WERI-Rb-1 (cell line): ENCODE measurements at regions not wholly inside any gene's neighbourhood (a gene's known extent, or its start where the extent isn't known, plus 50 kb on each side); places are given as distances from the start of the nearest gene placed in this dataset.
"Not testable (repeated sequence)": the region's sequence is repeated elsewhere in the genome, so short reads cannot be mapped to it uniquely, and the experiment has no call there.

ENCODE experiments used
- DNase-seq: peaks from one replicate; pipeline ENCODE4 v3.0.0-alpha.2; 2020
- H3K27ac ChIP-seq: fragments of 250-450 bp; sonication (Bioruptor Pico); 2 replicates; pipeline ENCODE4 v1.5.1; 2020; ENCODE audit warnings: mild to moderate bottlenecking, moderate library complexity
- H3K27me3 ChIP-seq: fragments of 250-450 bp; sonication (Bioruptor Pico); 2 replicates; pipeline ENCODE4 v1.5.1; 2021; ENCODE audit warnings: mild to moderate bottlenecking, low read depth, moderate library complexity; ENCODE audit not compliant: insufficient read depth, severe bottlenecking
- H3K36me3 ChIP-seq: fragments of 250-450 bp; sonication (Bioruptor Pico); 2 replicates; pipeline ENCODE4 v1.5.1; 2020; ENCODE audit warnings: mild to moderate bottlenecking, moderate library complexity
- H3K4me3 ChIP-seq: 2 replicates; pipeline ENCODE4 v1.5.1; 2011; ENCODE audit warnings: low read depth, mild to moderate bottlenecking, control low read depth, low read length
- H3K9me3 ChIP-seq: fragments of 250-450 bp; sonication (Bioruptor Pico); 2 replicates; pipeline ENCODE4 v1.5.1; 2021; ENCODE audit warnings: mild to moderate bottlenecking, moderate library complexity; ENCODE audit not compliant: severe bottlenecking
- TF ChIP-seq, protein P1 (sequence below): IDR thresholded peaks from 2 replicates; pipeline ENCODE4 v1.5.1; 2011; ENCODE audit warnings: low read depth, mild to moderate bottlenecking, control low read depth, inconsistent platforms, low read length

- Histone ChIP-seq H3K36me3 (no peaks in the 10 kb centered on the region), H3K4me3 (no peak overlapping the region), H3K9me3 (no peaks in the 10 kb centered on the region), H3K27ac (no peak overlapping the region), H3K27me3 (no peaks in the 10 kb centered on the region)
- DNase-seq: no peak
- TF ChIP-seq, protein P1, sequence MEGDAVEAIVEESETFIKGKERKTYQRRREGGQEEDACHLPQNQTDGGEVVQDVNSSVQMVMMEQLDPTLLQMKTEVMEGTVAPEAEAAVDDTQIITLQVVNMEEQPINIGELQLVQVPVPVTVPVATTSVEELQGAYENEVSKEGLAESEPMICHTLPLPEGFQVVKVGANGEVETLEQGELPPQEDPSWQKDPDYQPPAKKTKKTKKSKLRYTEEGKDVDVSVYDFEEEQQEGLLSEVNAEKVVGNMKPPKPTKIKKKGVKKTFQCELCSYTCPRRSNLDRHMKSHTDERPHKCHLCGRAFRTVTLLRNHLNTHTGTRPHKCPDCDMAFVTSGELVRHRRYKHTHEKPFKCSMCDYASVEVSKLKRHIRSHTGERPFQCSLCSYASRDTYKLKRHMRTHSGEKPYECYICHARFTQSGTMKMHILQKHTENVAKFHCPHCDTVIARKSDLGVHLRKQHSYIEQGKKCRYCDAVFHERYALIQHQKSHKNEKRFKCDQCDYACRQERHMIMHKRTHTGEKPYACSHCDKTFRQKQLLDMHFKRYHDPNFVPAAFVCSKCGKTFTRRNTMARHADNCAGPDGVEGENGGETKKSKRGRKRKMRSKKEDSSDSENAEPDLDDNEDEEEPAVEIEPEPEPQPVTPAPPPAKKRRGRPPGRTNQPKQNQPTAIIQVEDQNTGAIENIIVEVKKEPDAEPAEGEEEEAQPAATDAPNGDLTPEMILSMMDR: no peak
Observed at GRCh38 chr4:160562661-160563060, 1459.8 kb downstream of the RAPGEF2 start.

- TF ChIP-seq, protein P1: no peak
- no peak overlapping the region for H3K4me3 ChIP-seq
- no peaks in the 10 kb centered on the region for H3K36me3 ChIP-seq
- no peaks in the 10 kb centered on the region for H3K9me3 ChIP-seq
- DNase-seq: no peak
- no peak overlapping the region for H3K27ac ChIP-seq
- no peaks in the 10 kb centered on the region for H3K27me3 ChIP-seq
Observed at GRCh38 chr4:160563552-160564282, 1460.8 kb downstream of the RAPGEF2 start.

GRCh38 chr4:160567634-160568033, 1464.8 kb downstream of the RAPGEF2 start:
- Histone ChIP-seq H3K36me3 (no peaks in the 10 kb centered on the region), H3K9me3 (no peaks in the 10 kb centered on the region), H3K27ac (no peak overlapping the region), H3K4me3 (no peak overlapping the region), H3K27me3 (no peaks in the 10 kb centered on the region)
- TF ChIP-seq, protein P1: no peak
- no peak for DNase-seq

DNA sequence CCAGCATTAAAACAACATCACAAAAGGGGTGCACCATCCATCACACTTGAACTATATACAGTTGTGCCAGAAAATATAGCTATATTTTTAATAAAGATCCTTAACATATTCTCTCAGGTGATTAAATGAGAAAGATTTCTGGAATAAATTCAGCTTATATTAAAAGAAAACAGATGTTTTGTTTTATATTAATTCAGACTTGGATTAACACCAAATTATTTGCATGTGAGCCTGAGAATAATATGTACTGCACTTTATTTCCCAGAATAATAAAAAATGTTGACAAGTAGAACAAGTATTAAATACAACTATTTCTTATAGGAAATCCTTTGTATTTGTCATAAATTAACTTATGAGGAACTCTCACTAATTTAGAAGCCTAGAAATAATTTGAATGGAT, 1467.4 kb downstream of the RAPGEF2 start:
- Histone ChIP-seq H3K27ac (no peak overlapping the region), H3K36me3 (no peaks in the 10 kb centered on the region), H3K27me3 (no peaks in the 10 kb centered on the region), H3K4me3 (no peak overlapping the region), H3K9me3 (no peaks in the 10 kb centered on the region)
- no peak for DNase-seq
- TF ChIP-seq, protein P1: no peak

GRCh38 chr4:160574272-160574671, 1471.4 kb downstream of the RAPGEF2 start:
- H3K27ac ChIP-seq, H3K9me3 ChIP-seq, DNase-seq, H3K36me3 ChIP-seq, H3K4me3 ChIP-seq, H3K27me3 ChIP-seq: not testable (repeated sequence)

- TF ChIP-seq, protein P1: no peak
- no peak for DNase-seq
- H3K4me3 ChIP-seq: no peak overlapping the region
- H3K27me3 ChIP-seq: no peaks in the 10 kb centered on the region
- H3K9me3 ChIP-seq: peaks cover 3% of the 10 kb centered on the region
- H3K27ac ChIP-seq: no peak overlapping the region
- H3K36me3 ChIP-seq: no peaks in the 10 kb centered on the region
Observed at GRCh38 chr4:160580581-160580980, 1477.7 kb downstream of the RAPGEF2 start.
